Stimulated activated effector memory CD8-positive, alpha-beta T cell treated with anti-CD3 and anti-CD28 coated beads, Interleukin-12 subunit alpha, Interleukin-12 subunit beta, amount 100 ng/mL, for 72 hours (primary cell): ENCODE measurements at regions not wholly inside any gene's neighbourhood (a gene's known extent, or its start where the extent isn't known, plus 50 kb on each side); places are given as distances from the start of the nearest gene placed in this dataset.
"Not testable (repeated sequence)": the region's sequence is repeated elsewhere in the genome, so short reads cannot be mapped to it uniquely, and the experiment has no call there.

Experiments
- ATAC-seq: fragments of 150-1000 bp; cut with Tn5 transposase; 2 replicates; pipeline ENCODE4 v1.10.0; 2021
- DNase-seq, 2 donors: peaks; one replicate each; pipeline ENCODE4 v3.0.0; 2021 to 2022; ENCODE audit warnings: low spot score in 2 of 2
- H3K27ac Mint-ChIP-seq: one replicate; pipeline ENCODE4 v1.8.0; 2022; ENCODE audit warnings: mild to moderate bottlenecking, mixed read lengths
- H3K36me3 Mint-ChIP-seq: one replicate; pipeline ENCODE4 v1.8.0; 2022; ENCODE audit warnings: mild to moderate bottlenecking, mixed read lengths
- H3K4me1 Mint-ChIP-seq: one replicate; pipeline ENCODE4 v1.8.0; 2022; ENCODE audit warnings: mixed read lengths
- H3K4me3 Mint-ChIP-seq: one replicate; pipeline ENCODE4 v1.8.0; 2022; ENCODE audit warnings: mild to moderate bottlenecking, mixed read lengths
- H3K9me3 Mint-ChIP-seq: one replicate; pipeline ENCODE4 v1.8.0; 2022; ENCODE audit warnings: mixed read lengths

GRCh38 chr19:33866696-33867095, 70.0 kb downstream of the KCTD15 start:
- DNase-seq (no peak), ATAC-seq (no peak)
- H3K27ac Mint-ChIP-seq: no peak overlapping the region
- no peaks in the 10 kb centered on the region for H3K4me1 Mint-ChIP-seq
- H3K9me3 Mint-ChIP-seq: no peaks in the 10 kb centered on the region
- H3K36me3 Mint-ChIP-seq: no peaks in the 10 kb centered on the region
- no peak overlapping the region for H3K4me3 Mint-ChIP-seq

- DNase-seq (no peak), ATAC-seq (no peak)
- H3K4me3 Mint-ChIP-seq: no peak overlapping the region
- no peaks in the 10 kb centered on the region for H3K4me1 Mint-ChIP-seq
- H3K9me3 Mint-ChIP-seq: no peaks in the 10 kb centered on the region
- H3K36me3 Mint-ChIP-seq: no peaks in the 10 kb centered on the region
- no peak overlapping the region for H3K27ac Mint-ChIP-seq
Observed at GRCh38 chr19:33868076-33868735, 71.5 kb downstream of the KCTD15 start.

- DNase-seq (no peak), ATAC-seq (no peak)
- H3K27ac Mint-ChIP-seq: no peak overlapping the region
- no peaks in the 10 kb centered on the region for H3K36me3 Mint-ChIP-seq
- H3K4me3 Mint-ChIP-seq: no peak overlapping the region
- H3K9me3 Mint-ChIP-seq: no peaks in the 10 kb centered on the region
- no peaks in the 10 kb centered on the region for H3K4me1 Mint-ChIP-seq
Observed at GRCh38 chr19:33868788-33869412, 72.2 kb downstream of the KCTD15 start.

DNA sequence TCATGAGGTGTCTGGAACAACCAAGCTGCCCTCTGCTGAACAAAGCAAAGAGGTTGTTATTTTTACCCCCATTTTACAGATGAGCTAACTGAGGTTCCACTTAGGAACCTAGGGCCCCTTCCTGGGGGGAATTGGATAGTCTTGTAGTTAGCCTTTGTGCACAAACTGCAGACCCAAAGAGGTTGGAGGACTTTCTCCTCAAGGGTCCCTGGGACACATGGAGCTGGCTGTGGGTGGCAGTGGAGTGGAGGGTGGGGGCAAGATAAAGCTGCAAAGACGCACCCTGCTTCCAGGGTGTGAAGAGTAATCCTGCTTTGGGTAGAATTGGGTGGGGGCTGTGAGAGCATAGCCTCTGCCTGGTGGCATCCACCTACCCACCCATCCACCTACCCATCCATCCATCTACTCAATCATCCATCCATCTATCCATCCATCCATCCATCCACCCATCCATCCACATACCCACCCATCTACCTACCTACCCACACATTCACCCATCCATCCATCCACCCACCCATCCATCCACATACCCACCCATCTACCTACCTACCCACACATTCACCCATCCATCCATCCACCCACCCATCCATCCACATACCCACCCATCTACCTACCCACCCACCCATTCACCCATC, 73.7 kb downstream of the KCTD15 start:
- H3K27ac Mint-ChIP-seq, H3K4me3 Mint-ChIP-seq, H3K36me3 Mint-ChIP-seq, H3K9me3 Mint-ChIP-seq, ATAC-seq, DNase-seq, H3K4me1 Mint-ChIP-seq: not testable (repeated sequence)

- H3K27ac Mint-ChIP-seq: no peak overlapping the region
- no peak overlapping the region for H3K4me3 Mint-ChIP-seq
- no peaks in the 10 kb centered on the region for H3K36me3 Mint-ChIP-seq
- DNase-seq: no peak
- no peaks in the 10 kb centered on the region for H3K9me3 Mint-ChIP-seq
- no peak for ATAC-seq
- no peaks in the 10 kb centered on the region for H3K4me1 Mint-ChIP-seq
Observed at GRCh38 chr19:33871605-33872004, 74.9 kb downstream of the KCTD15 start.

DNA sequence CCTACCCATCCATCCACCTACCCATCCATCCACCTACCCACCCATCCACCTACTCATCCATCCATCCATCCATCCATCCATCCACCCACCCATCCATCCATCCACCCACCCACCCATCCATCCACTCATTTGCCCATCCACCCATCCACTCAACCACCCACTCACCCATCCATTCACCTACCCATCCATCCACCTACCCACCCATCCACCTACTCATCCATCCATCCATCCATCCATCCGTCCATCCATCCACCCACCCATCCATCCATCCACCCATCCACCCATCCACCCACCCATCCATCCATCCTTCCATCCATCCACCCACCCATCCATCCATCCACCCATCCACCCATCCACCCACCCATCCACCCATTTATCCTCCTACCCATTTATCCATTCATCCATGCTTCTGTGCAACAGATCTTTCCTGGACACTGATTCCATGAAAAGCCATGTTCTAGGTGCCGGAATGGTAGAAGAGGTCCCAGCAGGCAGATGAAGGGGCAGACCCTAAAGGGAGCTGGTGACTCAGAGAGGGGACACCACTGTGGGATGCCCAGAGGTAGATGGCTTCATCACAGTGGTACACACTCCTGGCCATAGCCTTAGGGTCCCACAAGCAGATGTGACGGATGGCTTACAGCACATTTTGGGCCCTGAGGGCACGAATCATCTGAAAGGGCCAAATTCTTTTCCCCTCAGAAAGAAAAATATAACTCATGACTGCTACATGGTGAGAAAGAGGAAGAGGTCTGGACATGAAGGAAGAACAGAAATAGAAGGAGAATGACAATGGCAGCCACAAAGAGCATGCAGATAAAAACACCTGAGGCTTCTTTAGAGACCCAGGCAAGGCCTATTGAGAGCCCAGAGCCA, 76.0 kb downstream of the KCTD15 start:
- Mint-ChIP-seq H3K9me3 (no peaks in the 10 kb centered on the region), H3K27ac (no peak overlapping the region), H3K36me3 (no peaks in the 10 kb centered on the region), H3K4me3 (no peak overlapping the region), H3K4me1 (no peaks in the 10 kb centered on the region)
- ATAC-seq (no peak), DNase-seq (no peak)

- Mint-ChIP-seq H3K36me3 (no peaks in the 10 kb centered on the region), H3K9me3 (no peaks in the 10 kb centered on the region), H3K4me3 (no peak overlapping the region), H3K4me1 (no peaks in the 10 kb centered on the region), H3K27ac (no peak overlapping the region)
- ATAC-seq (no peak), DNase-seq (no peak)
Observed at GRCh38 chr19:33875071-33875470, 78.4 kb downstream of the KCTD15 start.

- H3K36me3 Mint-ChIP-seq: no peaks in the 10 kb centered on the region
- no peak overlapping the region for H3K4me3 Mint-ChIP-seq
- no peak overlapping the region for H3K27ac Mint-ChIP-seq
- no peak for DNase-seq
- no peak for ATAC-seq
- H3K9me3 Mint-ChIP-seq: no peaks in the 10 kb centered on the region
- no peaks in the 10 kb centered on the region for H3K4me1 Mint-ChIP-seq
Observed at GRCh38 chr19:33876192-33876591, 79.5 kb downstream of the KCTD15 start.

DNA sequence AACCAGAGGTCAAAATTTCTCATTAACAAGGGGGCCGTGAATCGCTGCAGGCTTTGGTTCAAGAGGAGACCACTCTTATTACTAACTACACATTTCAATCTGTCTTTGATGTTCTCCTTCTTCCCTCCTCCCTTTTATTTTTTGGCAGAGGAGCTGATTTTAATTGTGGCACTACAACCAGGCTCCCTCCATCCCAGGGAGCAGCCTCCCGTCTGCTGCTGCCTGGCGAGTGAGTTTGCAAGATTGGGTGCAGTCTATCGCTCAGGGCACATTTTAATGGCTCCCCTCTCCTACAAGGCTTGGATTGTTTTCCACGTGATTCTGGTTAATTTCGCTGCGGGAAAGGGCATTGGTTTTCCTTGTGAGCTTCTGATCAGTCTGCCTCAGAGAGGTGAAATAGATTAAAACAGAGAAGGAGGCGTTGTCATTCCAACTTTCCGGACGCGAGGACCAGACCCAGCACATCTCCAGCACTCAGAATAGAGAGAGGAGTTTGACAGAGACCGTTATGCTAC, 81.4 kb downstream of the KCTD15 start:
- DNase-seq: no peak
- Mint-ChIP-seq H3K36me3 (no peaks in the 10 kb centered on the region), H3K27ac (no peak overlapping the region), H3K4me3 (no peak overlapping the region), H3K9me3 (no peaks in the 10 kb centered on the region), H3K4me1 (no peaks in the 10 kb centered on the region)
- no peak for ATAC-seq

- H3K9me3 Mint-ChIP-seq: no peaks in the 10 kb centered on the region
Observed at GRCh38 chr19:33878910-33879810, 82.5 kb downstream of the KCTD15 start.

DNA sequence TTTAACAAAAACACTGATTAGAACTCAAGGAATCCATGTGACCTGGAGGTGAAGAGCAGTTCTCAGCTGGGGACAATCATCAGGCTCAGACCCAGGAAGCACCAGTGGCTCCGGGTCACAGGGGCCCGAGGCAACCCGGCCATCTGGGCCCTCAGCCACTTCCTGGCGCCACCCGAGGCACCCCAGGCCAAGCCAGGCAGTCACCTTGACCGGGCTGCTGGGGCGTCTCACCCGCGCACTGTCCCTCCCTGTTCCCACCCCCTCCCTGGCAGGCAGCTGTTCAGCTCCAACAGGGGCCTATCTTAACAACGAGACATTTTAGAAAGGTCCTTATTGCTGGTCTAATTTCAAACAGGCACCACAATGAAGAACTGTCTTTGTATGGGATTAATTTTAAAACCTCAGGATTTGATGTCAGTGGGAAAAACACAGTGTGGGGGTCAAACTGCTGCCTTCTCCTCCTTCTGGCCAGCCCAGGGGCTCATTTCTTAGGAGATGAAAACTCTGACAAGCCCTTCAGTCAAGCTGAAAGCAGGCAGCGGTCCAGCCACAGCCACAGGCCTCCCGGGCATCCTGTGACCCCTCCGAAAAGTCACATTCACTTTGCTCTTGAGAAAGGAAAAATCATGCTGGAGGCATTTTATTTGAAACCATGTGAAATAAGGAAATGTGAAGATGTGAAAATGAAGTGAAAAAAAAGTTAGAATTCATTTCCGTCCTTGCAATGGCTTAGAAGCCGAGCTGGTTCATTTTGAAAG, 83.3 kb downstream of the KCTD15 start:
- ATAC-seq (no peak), DNase-seq (no peak)
- H3K27ac Mint-ChIP-seq: no peak overlapping the region
- no peaks in the 10 kb centered on the region for H3K9me3 Mint-ChIP-seq
- no peak overlapping the region for H3K4me3 Mint-ChIP-seq
- H3K36me3 Mint-ChIP-seq: no peaks in the 10 kb centered on the region
- H3K4me1 Mint-ChIP-seq: peaks cover 6% of the 10 kb centered on the region

More at GRCh38 chr19:33878910-33879810, 82.5 kb downstream of the KCTD15 start:
- no peaks in the 10 kb centered on the region for H3K36me3 Mint-ChIP-seq
- H3K4me3 Mint-ChIP-seq: no peak overlapping the region
- DNase-seq (no peak), ATAC-seq (no peak)
- no peak overlapping the region for H3K27ac Mint-ChIP-seq
- peaks cover 4% of the 10 kb centered on the region for H3K4me1 Mint-ChIP-seq

DNA sequence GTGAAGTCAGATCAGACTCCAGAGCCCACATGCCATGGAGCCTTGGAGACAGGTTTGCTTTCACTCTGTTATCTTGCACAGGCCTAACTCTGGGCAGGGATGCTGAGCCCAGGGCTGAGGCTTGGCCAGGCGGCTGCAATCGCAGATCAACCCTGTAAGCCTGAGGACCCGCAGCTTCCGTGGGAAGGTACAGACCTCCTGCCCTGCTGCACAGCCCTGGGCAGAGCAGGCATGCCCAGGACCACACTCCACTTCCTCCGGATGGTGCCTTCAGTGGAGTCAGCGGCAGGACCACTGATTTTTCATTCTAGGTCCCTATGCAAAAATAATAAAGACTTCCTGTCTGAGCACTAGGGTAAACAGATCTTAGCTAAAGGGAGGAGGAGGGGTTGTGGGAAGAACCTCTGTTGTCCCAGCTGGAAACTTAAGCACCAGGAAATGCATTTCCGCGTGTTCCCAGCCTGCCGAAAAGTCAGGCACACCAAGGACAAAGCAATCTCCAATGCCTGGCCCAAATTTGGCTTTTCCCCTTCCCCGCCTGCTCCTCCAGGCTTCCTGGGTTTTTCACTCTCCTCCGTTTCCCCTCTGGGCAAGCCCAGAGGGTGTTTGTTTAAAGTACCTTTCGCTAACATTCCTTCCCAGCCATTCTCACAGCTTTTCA, 87.3 kb downstream of the KCTD15 start:
- H3K9me3 Mint-ChIP-seq: no peaks in the 10 kb centered on the region
- peaks cover 6% of the 10 kb centered on the region for H3K4me1 Mint-ChIP-seq
- no peak overlapping the region for H3K4me3 Mint-ChIP-seq
- H3K27ac Mint-ChIP-seq: no peak overlapping the region
- peak; percentile 40 for ATAC-seq
- DNase-seq: no peak
- no peaks in the 10 kb centered on the region for H3K36me3 Mint-ChIP-seq

DNA sequence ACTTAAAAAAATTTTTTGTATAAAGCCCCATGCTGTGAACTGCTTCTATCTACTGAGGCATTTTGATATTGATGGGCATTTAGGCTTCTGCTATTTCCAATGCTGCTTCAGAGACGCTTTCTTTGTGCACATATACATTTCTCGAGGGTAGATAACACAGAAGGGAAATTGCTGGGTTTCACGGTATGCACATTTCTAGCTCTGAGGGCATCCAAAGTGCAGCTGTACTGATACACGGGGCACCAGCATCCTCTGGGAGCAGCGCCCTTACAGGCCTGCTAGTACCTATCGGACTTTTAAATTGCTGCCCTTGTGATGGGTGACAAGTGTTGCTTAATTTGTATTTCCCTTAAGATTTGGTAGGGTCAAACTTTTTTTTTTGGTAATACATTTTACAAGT, 88.6 kb downstream of the KCTD15 start:
- ATAC-seq: no peak
- DNase-seq: no peak
- Mint-ChIP-seq H3K4me1 (peaks cover 6% of the 10 kb centered on the region), H3K4me3 (no peak overlapping the region), H3K36me3 (no peaks in the 10 kb centered on the region), H3K9me3 (no peaks in the 10 kb centered on the region), H3K27ac (no peak overlapping the region)
